Nephron progenitor cell (in vitro differentiated cells): ENCODE measurements at regions not wholly inside any gene's neighbourhood (a gene's known extent, or its start where the extent isn't known, plus 50 kb on each side); places are given as distances from the start of the nearest gene placed in this dataset.
A peak's percentile ranks its signal among the peaks of the same experiment; 100 is the strongest.

Experiments used
- DNase-seq: peaks from one replicate; pipeline ENCODE4 v3.0.0; 2021
- H3K27ac Mint-ChIP-seq: 2 replicates; pipeline ENCODE4 v1.8.0; 2021; ENCODE audit warnings: mild to moderate bottlenecking, moderate library complexity, mixed read lengths
- H3K27me3 Mint-ChIP-seq: 2 replicates; pipeline ENCODE4 v1.8.0; 2021; ENCODE audit warnings: mild to moderate bottlenecking, low read depth, mixed read lengths; ENCODE audit not compliant: poor library complexity
- H3K36me3 Mint-ChIP-seq: 2 replicates; pipeline ENCODE4 v1.8.0; 2021; ENCODE audit warnings: low read depth, mixed read lengths
- H3K4me1 Mint-ChIP-seq: 2 replicates; pipeline ENCODE4 v1.8.0; 2021; ENCODE audit warnings: mixed read lengths
- H3K4me3 Mint-ChIP-seq: 2 replicates; pipeline ENCODE4 v1.8.0; 2021; ENCODE audit warnings: mild to moderate bottlenecking, moderate library complexity, mixed read lengths
- H3K9me3 Mint-ChIP-seq: 2 replicates; pipeline ENCODE4 v1.8.0; 2021; ENCODE audit warnings: mild to moderate bottlenecking, moderate library complexity, mixed read lengths
- TF ChIP-seq, protein P1 (sequence below): fragments of 200-600 bp; sonication (generic); IDR thresholded peaks from 2 replicates; pipeline ENCODE4 v1.5.0; 2021; ENCODE audit warnings: antibody characterized with exemption

DNA sequence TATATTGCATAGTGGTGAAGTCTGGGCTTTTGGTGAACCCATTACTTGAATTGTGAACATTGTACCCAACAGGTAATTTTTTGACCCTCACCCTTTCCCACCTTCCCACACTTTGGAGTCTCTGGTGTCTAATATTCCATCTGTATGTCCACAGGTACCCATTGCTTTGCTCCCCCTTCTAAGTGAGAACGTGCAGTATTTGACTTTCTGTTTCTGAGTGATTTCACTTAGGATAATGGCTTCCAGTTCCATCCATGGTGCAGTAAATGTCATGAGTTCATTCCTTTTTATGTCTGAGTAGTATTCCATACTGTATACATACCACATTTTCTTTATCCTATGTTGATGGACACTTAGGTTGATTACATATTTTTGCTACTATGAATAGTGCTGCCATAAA is 91.5 kb upstream of the KIF5B start:
- H3K27ac Mint-ChIP-seq: no peak overlapping the region
- H3K4me1 Mint-ChIP-seq: no peaks in the 10 kb centered on the region
- TF ChIP-seq, protein P1, sequence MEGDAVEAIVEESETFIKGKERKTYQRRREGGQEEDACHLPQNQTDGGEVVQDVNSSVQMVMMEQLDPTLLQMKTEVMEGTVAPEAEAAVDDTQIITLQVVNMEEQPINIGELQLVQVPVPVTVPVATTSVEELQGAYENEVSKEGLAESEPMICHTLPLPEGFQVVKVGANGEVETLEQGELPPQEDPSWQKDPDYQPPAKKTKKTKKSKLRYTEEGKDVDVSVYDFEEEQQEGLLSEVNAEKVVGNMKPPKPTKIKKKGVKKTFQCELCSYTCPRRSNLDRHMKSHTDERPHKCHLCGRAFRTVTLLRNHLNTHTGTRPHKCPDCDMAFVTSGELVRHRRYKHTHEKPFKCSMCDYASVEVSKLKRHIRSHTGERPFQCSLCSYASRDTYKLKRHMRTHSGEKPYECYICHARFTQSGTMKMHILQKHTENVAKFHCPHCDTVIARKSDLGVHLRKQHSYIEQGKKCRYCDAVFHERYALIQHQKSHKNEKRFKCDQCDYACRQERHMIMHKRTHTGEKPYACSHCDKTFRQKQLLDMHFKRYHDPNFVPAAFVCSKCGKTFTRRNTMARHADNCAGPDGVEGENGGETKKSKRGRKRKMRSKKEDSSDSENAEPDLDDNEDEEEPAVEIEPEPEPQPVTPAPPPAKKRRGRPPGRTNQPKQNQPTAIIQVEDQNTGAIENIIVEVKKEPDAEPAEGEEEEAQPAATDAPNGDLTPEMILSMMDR: no peak
- no peak overlapping the region for H3K4me3 Mint-ChIP-seq
- no peaks in the 10 kb centered on the region for H3K27me3 Mint-ChIP-seq
- no peaks in the 10 kb centered on the region for H3K36me3 Mint-ChIP-seq
- DNase-seq: no peak
- H3K9me3 Mint-ChIP-seq: peaks cover 5% of the 10 kb centered on the region

- no peaks in the 10 kb centered on the region for H3K9me3 Mint-ChIP-seq
- H3K36me3 Mint-ChIP-seq: no peaks in the 10 kb centered on the region
- no peak for DNase-seq
- TF ChIP-seq, protein P1: no peak
- no peak overlapping the region for H3K27ac Mint-ChIP-seq
- no peaks in the 10 kb centered on the region for H3K27me3 Mint-ChIP-seq
- H3K4me1 Mint-ChIP-seq: no peaks in the 10 kb centered on the region
- no peak overlapping the region for H3K4me3 Mint-ChIP-seq
Observed at GRCh38 chr10:32146166-32146565, 89.9 kb upstream of the KIF5B start.

- Mint-ChIP-seq H3K4me1 (no peaks in the 10 kb centered on the region), H3K27ac (peak overlapping the region; percentile 51), H3K9me3 (no peaks in the 10 kb centered on the region), H3K36me3 (no peaks in the 10 kb centered on the region), H3K27me3 (peaks cover 3% of the 10 kb centered on the region), H3K4me3 (no peak overlapping the region)
- TF ChIP-seq, protein P1: no peak
- DNase-seq: no peak
Observed at GRCh38 chr10:32144817-32145688, 88.8 kb upstream of the KIF5B start.

- H3K4me1 Mint-ChIP-seq: peaks cover 8% of the 10 kb centered on the region
- no peaks in the 10 kb centered on the region for H3K9me3 Mint-ChIP-seq
- no peak for DNase-seq
- H3K27me3 Mint-ChIP-seq: peaks cover 3% of the 10 kb centered on the region
- H3K36me3 Mint-ChIP-seq: no peaks in the 10 kb centered on the region
- H3K4me3 Mint-ChIP-seq: no peak overlapping the region
- H3K27ac Mint-ChIP-seq: no peak overlapping the region
- TF ChIP-seq, protein P1: no peak
Observed at GRCh38 chr10:32143302-32143847, 87.2 kb upstream of the KIF5B start.

- no peaks in the 10 kb centered on the region for H3K9me3 Mint-ChIP-seq
- H3K36me3 Mint-ChIP-seq: no peaks in the 10 kb centered on the region
- peaks cover 8% of the 10 kb centered on the region for H3K4me1 Mint-ChIP-seq
- H3K4me3 Mint-ChIP-seq: no peak overlapping the region
- TF ChIP-seq, protein P1: no peak
- no peak overlapping the region for H3K27ac Mint-ChIP-seq
- no peak for DNase-seq
- H3K27me3 Mint-ChIP-seq: peaks cover 3% of the 10 kb centered on the region
Observed at GRCh38 chr10:32142646-32143045, 86.4 kb upstream of the KIF5B start.
